ENCODE measurements at regions not wholly inside any gene's neighbourhood (a gene's known extent, or its start where the extent isn't known, plus 50 kb on each side); places are given as distances from the start of the nearest gene placed in this dataset.

DNA sequence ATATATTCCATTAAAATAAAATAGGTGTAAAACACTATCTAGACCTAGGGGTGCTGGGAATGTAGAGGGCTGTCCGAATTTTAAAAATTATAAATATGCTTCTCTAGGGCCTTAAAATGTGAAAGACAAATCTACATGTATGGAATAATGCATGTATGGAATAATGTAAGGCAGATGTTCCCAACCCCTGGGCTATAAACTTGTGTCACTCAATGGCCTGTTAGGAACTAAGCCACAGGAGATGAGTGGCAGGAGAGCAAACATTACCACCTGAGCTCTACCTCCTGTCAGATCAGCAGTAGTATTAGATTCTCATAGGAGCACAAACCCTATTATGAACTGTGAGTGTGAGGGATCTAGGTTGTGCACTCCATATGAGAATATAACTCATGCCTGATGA lies 482.6 kb upstream of the TGFBR2 start:
- Mint-ChIP-seq H3K9me3 (peaks cover 18% of the 10 kb centered on the region), H3K4me3 (no peak overlapping the region), H3K4me1 (peaks cover 13% of the 10 kb centered on the region), H3K36me3 (no peaks in the 10 kb centered on the region), H3K27ac (no peak overlapping the region), H3K27me3 (ENCODE audit: low read depth) (peaks cover 6% of the 10 kb centered on the region; the same call in 1 of the 2 replicates)
- DNase-seq (ENCODE audit: low spot score) (no peak), ATAC-seq (no peak)
- CTCF ChIA-PET = no interaction called here
- TF ChIP-seq HMGA2 (CRISPR knock-in tag; IDR thresholded peaks at IDR 0.05) (no peak), TP53 (CRISPR knock-in tag; IDR thresholded peaks at IDR 0.05) (no peak), PRRX2 (CRISPR knock-in tag; IDR thresholded peaks at IDR 0.05) (no peak), FOXP1 (CRISPR knock-in tag; IDR thresholded peaks at IDR 0.05; ENCODE audit: borderline replicate concordance) (no peak), CREM (CRISPR knock-in tag; IDR thresholded peaks at IDR 0.05) (no peak), CREB1 (CRISPR knock-in tag; IDR thresholded peaks at IDR 0.05) (no peak), NFATC4 (CRISPR knock-in tag; IDR thresholded peaks at IDR 0.05) (no peak)
- TF ChIP-seq, protein P1, sequence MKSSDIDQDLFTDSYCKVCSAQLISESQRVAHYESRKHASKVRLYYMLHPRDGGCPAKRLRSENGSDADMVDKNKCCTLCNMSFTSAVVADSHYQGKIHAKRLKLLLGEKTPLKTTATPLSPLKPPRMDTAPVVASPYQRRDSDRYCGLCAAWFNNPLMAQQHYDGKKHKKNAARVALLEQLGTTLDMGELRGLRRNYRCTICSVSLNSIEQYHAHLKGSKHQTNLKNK (CRISPR knock-in tag; IDR thresholded peaks at IDR 0.05) = no peak
- TF ChIP-seq, protein P2, sequence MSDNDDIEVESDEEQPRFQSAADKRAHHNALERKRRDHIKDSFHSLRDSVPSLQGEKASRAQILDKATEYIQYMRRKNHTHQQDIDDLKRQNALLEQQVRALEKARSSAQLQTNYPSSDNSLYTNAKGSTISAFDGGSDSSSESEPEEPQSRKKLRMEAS (CRISPR knock-in tag; IDR thresholded peaks at IDR 0.05) = no peak
- TF ChIP-seq, protein P3, sequence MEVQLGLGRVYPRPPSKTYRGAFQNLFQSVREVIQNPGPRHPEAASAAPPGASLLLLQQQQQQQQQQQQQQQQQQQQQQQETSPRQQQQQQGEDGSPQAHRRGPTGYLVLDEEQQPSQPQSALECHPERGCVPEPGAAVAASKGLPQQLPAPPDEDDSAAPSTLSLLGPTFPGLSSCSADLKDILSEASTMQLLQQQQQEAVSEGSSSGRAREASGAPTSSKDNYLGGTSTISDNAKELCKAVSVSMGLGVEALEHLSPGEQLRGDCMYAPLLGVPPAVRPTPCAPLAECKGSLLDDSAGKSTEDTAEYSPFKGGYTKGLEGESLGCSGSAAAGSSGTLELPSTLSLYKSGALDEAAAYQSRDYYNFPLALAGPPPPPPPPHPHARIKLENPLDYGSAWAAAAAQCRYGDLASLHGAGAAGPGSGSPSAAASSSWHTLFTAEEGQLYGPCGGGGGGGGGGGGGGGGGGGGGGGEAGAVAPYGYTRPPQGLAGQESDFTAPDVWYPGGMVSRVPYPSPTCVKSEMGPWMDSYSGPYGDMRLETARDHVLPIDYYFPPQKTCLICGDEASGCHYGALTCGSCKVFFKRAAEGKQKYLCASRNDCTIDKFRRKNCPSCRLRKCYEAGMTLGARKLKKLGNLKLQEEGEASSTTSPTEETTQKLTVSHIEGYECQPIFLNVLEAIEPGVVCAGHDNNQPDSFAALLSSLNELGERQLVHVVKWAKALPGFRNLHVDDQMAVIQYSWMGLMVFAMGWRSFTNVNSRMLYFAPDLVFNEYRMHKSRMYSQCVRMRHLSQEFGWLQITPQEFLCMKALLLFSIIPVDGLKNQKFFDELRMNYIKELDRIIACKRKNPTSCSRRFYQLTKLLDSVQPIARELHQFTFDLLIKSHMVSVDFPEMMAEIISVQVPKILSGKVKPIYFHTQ (CRISPR knock-in tag; IDR thresholded peaks at IDR 0.05) = no peak
- TF ChIP-seq, protein P4, sequence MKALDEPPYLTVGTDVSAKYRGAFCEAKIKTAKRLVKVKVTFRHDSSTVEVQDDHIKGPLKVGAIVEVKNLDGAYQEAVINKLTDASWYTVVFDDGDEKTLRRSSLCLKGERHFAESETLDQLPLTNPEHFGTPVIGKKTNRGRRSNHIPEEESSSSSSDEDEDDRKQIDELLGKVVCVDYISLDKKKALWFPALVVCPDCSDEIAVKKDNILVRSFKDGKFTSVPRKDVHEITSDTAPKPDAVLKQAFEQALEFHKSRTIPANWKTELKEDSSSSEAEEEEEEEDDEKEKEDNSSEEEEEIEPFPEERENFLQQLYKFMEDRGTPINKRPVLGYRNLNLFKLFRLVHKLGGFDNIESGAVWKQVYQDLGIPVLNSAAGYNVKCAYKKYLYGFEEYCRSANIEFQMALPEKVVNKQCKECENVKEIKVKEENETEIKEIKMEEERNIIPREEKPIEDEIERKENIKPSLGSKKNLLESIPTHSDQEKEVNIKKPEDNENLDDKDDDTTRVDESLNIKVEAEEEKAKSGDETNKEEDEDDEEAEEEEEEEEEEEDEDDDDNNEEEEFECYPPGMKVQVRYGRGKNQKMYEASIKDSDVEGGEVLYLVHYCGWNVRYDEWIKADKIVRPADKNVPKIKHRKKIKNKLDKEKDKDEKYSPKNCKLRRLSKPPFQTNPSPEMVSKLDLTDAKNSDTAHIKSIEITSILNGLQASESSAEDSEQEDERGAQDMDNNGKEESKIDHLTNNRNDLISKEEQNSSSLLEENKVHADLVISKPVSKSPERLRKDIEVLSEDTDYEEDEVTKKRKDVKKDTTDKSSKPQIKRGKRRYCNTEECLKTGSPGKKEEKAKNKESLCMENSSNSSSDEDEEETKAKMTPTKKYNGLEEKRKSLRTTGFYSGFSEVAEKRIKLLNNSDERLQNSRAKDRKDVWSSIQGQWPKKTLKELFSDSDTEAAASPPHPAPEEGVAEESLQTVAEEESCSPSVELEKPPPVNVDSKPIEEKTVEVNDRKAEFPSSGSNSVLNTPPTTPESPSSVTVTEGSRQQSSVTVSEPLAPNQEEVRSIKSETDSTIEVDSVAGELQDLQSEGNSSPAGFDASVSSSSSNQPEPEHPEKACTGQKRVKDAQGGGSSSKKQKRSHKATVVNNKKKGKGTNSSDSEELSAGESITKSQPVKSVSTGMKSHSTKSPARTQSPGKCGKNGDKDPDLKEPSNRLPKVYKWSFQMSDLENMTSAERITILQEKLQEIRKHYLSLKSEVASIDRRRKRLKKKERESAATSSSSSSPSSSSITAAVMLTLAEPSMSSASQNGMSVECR (CRISPR knock-in tag; IDR thresholded peaks at IDR 0.05; ENCODE audit: borderline replicate concordance) = no peak
- POLR2A ChIA-PET = no interaction called here

DNA sequence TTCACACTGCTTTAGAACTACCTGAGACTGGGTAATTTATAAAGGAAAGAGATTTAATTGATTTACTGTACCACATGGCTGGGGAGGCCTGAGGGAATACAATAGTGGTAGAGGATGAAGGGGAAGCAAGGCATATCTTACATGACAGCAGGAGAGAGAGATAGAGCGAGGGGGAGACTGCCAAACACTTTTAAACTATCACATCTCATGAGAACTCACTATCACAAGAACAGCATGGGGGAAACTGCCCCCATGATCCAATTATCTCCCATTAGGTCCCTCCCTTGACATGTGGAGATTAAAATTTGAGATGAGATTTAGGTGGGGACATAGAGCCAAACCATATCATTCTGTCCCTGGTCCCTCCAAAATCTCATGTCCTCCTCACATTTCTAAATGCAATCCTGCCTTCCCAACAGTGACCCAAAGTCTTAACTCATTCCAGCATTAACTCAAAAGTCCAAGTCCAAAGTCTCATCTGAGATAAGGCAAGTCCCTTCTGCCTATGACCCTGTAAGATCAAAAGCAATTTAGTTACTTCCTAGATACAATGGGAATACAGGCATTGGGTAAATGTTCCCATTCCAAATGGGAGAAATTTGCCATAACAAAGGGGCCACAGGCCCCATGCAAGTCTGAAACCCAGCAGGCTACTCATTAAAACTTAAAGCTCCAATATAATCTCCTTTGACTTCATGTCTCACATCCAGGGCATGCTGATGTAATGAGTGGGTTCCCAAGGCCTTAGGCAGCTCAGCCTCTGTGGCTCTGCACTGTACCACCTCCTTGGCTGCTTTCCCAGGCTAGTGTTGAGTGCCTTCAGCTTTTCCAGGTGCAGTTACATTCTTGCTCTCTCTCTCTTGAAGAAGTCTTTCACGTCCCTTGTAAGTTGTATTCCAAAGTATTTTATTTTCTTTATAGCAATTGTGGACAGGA lies 481.7 kb upstream of the TGFBR2 start:
- peaks cover 6% of the 10 kb centered on the region; the same call in 1 of the 2 replicates for H3K27me3 Mint-ChIP-seq (ENCODE audit: low read depth)

More for the DNA sequence above, 481.7 kb upstream of the TGFBR2 start:
- Mint-ChIP-seq H3K27ac (no peak overlapping the region), H3K4me1 (peaks cover 13% of the 10 kb centered on the region), H3K36me3 (no peaks in the 10 kb centered on the region), H3K4me3 (no peak overlapping the region), H3K9me3 (peaks cover 18% of the 10 kb centered on the region)
- TF ChIP-seq, protein P1 (CRISPR knock-in tag; IDR thresholded peaks at IDR 0.05) = no peak
- TF ChIP-seq, protein P5, sequence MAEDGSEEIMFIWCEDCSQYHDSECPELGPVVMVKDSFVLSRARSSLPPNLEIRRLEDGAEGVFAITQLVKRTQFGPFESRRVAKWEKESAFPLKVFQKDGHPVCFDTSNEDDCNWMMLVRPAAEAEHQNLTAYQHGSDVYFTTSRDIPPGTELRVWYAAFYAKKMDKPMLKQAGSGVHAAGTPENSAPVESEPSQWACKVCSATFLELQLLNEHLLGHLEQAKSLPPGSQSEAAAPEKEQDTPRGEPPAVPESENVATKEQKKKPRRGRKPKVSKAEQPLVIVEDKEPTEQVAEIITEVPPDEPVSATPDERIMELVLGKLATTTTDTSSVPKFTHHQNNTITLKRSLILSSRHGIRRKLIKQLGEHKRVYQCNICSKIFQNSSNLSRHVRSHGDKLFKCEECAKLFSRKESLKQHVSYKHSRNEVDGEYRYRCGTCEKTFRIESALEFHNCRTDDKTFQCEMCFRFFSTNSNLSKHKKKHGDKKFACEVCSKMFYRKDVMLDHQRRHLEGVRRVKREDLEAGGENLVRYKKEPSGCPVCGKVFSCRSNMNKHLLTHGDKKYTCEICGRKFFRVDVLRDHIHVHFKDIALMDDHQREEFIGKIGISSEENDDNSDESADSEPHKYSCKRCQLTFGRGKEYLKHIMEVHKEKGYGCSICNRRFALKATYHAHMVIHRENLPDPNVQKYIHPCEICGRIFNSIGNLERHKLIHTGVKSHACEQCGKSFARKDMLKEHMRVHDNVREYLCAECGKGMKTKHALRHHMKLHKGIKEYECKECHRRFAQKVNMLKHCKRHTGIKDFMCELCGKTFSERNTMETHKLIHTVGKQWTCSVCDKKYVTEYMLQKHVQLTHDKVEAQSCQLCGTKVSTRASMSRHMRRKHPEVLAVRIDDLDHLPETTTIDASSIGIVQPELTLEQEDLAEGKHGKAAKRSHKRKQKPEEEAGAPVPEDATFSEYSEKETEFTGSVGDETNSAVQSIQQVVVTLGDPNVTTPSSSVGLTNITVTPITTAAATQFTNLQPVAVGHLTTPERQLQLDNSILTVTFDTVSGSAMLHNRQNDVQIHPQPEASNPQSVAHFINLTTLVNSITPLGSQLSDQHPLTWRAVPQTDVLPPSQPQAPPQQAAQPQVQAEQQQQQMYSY (CRISPR knock-in tag; IDR thresholded peaks at IDR 0.05) = no peak
- TF ChIP-seq, protein P2 (CRISPR knock-in tag; IDR thresholded peaks at IDR 0.05) = no peak
- no peak for TF ChIP-seq PRRX2 (CRISPR knock-in tag; IDR thresholded peaks at IDR 0.05)
- ATAC-seq (peak; percentile 74), DNase-seq (ENCODE audit: low spot score) (no peak)
- CTCF ChIA-PET = interaction anchor here (0.9 kb wide), 1 partner anchor 74 kb away, joined by 3 read pairs; no protein-coding TSS in a partner anchor
- POLR2A ChIA-PET = no interaction called here
